ENCODE measurements at regions not wholly inside any gene's neighbourhood (a gene's known extent, or its start where the extent isn't known, plus 50 kb on each side); places are given as distances from the start of the nearest gene placed in this dataset.

- TF ChIP-seq CTCF (IDR thresholded peaks at IDR 0.05; ENCODE audit: poor library complexity) = no peak
- no peak for TF ChIP-seq EZH2 (IDR thresholded peaks at IDR 0.05; ENCODE audit: borderline replicate concordance)
- no peak for TF ChIP-seq EZH2phosphoT487 (IDR thresholded peaks at IDR 0.05; ENCODE audit: low read depth, severe bottlenecking, unreplicated experiment)
These were observed 622.1 kb downstream of the MAT2B start for GRCh38 chr5:164127527-164127926.

All from hepatocyte (in vitro differentiated cells).